ENCODE measurements at regions not wholly inside any gene's neighbourhood (a gene's known extent, or its start where the extent isn't known, plus 50 kb on each side); places are given as distances from the start of the nearest gene placed in this dataset.

DNA sequence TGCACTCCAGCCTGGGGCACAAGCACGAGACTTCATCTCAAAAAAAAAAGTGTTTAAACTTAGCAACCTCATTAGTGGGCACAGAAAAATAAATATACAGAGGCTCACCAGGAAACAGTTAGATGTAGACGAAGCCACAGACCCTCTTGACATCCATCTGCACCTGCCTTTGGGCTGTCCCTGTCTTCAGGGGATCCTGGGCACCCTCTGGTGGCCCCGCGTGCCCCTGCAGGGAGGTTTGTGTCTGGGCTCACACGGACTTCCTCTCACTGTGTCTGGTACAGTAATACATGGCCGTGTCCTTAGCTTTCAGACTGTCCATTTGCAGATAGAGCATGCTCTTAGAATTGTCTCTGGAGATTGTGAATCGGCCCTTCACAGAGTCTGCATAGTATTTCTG lies 916.5 kb downstream of the TMEM121 start:
- TF ChIP-seq, protein P1, sequence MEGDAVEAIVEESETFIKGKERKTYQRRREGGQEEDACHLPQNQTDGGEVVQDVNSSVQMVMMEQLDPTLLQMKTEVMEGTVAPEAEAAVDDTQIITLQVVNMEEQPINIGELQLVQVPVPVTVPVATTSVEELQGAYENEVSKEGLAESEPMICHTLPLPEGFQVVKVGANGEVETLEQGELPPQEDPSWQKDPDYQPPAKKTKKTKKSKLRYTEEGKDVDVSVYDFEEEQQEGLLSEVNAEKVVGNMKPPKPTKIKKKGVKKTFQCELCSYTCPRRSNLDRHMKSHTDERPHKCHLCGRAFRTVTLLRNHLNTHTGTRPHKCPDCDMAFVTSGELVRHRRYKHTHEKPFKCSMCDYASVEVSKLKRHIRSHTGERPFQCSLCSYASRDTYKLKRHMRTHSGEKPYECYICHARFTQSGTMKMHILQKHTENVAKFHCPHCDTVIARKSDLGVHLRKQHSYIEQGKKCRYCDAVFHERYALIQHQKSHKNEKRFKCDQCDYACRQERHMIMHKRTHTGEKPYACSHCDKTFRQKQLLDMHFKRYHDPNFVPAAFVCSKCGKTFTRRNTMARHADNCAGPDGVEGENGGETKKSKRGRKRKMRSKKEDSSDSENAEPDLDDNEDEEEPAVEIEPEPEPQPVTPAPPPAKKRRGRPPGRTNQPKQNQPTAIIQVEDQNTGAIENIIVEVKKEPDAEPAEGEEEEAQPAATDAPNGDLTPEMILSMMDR (IDR thresholded peaks at IDR 0.05) = no peak
- TF ChIP-seq POLR2A (IDR thresholded peaks at IDR 0.05) (no peak), POLR2AphosphoS5 (IDR thresholded peaks at IDR 0.05; ENCODE audit: insufficient read depth in 1 of 2, low read depth in 1 of 2) (no peak)
